ENCODE measurements at regions not wholly inside any gene's neighbourhood (a gene's known extent, or its start where the extent isn't known, plus 50 kb on each side); places are given as distances from the start of the nearest gene placed in this dataset.

- H3K4me3 Mint-ChIP-seq = no peak overlapping the region
- no peaks in the 10 kb centered on the region for H3K27me3 Mint-ChIP-seq
- no peak overlapping the region for H3K27ac Mint-ChIP-seq (ENCODE audit: low read depth)
- peaks cover 18% of the 10 kb centered on the region for H3K9me3 Mint-ChIP-seq
- no peak for DNase-seq (ENCODE audit: low spot score in 2 of 2)
- no peak for ATAC-seq (replicated peaks; ENCODE audit: extremely low read depth, poor library complexity, severe bottlenecking)
- no peaks in the 10 kb centered on the region for H3K36me3 Mint-ChIP-seq (ENCODE audit: insufficient read depth)
- no peaks in the 10 kb centered on the region for H3K4me1 Mint-ChIP-seq
Measured at GRCh38 chr9:106622164-106622487, 240.8 kb upstream of the ZNF462 start.

GRCh38 chr9:106623558-106623957, 239.4 kb upstream of the ZNF462 start:
- no peak for DNase-seq (ENCODE audit: low spot score in 2 of 2)
- no peaks in the 10 kb centered on the region for H3K27me3 Mint-ChIP-seq
- peaks cover 14% of the 10 kb centered on the region for H3K9me3 Mint-ChIP-seq
- H3K27ac Mint-ChIP-seq (ENCODE audit: low read depth) = no peak overlapping the region
- no peaks in the 10 kb centered on the region for H3K36me3 Mint-ChIP-seq (ENCODE audit: insufficient read depth)
- no peak for ATAC-seq (replicated peaks; ENCODE audit: extremely low read depth, poor library complexity, severe bottlenecking)
- no peak overlapping the region for H3K4me3 Mint-ChIP-seq
- no peaks in the 10 kb centered on the region for H3K4me1 Mint-ChIP-seq

DNA sequence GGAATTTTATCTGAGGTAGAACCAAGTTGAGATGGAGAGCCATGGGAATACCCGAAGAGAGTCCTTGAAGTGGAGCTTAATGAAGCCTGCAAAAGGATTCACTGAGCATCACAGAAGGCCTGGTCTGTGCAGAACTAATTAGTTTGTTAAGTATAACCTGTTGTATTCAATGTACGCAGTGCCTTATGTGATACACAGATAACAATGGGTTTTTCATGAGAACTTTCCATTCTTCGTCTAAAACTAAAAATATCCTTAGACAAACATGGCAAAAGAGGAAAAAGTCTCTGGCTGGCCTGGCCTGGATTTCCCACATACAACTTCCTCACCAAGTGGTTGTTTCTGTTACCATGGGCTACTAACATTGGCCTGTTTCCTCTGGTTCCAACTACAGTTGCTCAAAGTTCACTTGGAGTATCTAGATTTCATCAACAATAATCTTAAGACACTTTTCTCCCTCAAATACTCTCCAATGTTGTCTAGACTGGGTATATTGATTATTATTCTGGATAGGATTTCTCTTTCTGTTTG, 237.6 kb upstream of the ZNF462 start:
- H3K4me3 Mint-ChIP-seq = no peak overlapping the region
- H3K4me1 Mint-ChIP-seq = no peaks in the 10 kb centered on the region
- H3K27ac Mint-ChIP-seq (ENCODE audit: low read depth) = no peak overlapping the region
- ATAC-seq (replicated peaks; ENCODE audit: extremely low read depth, poor library complexity, severe bottlenecking) = no peak
- no peaks in the 10 kb centered on the region for H3K36me3 Mint-ChIP-seq (ENCODE audit: insufficient read depth)
- no peak for DNase-seq (ENCODE audit: low spot score in 2 of 2)
- no peaks in the 10 kb centered on the region for H3K27me3 Mint-ChIP-seq
- peaks cover 17% of the 10 kb centered on the region for H3K9me3 Mint-ChIP-seq

DNA sequence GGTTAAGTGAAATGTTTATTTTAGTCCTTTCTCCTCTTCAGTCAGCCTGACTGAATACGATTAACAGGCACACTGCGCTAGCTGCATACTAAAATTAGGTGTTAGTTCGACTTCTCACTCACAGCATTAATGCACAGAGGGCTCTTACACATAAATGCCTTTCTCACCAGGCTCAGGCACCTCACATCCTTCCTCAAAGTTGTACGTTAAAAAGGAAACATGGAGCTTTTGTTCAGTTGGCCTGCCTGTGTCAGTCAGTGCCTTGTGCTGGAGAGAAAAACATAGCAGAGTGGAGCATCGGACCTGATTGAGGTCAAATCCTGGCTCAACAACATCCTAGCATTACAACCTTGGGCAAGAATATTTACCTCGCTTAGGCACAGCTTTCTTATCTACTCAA, 236.0 kb upstream of the ZNF462 start:
- ATAC-seq (replicated peaks; ENCODE audit: extremely low read depth, poor library complexity, severe bottlenecking) (no peak), DNase-seq (ENCODE audit: low spot score in 2 of 2) (no peak)
- no peaks in the 10 kb centered on the region for H3K4me1 Mint-ChIP-seq
- no peak overlapping the region for H3K4me3 Mint-ChIP-seq
- H3K27ac Mint-ChIP-seq (ENCODE audit: low read depth) = no peak overlapping the region
- H3K9me3 Mint-ChIP-seq = peaks cover 26% of the 10 kb centered on the region
- no peaks in the 10 kb centered on the region for H3K36me3 Mint-ChIP-seq (ENCODE audit: insufficient read depth)
- H3K27me3 Mint-ChIP-seq = no peaks in the 10 kb centered on the region

DNA sequence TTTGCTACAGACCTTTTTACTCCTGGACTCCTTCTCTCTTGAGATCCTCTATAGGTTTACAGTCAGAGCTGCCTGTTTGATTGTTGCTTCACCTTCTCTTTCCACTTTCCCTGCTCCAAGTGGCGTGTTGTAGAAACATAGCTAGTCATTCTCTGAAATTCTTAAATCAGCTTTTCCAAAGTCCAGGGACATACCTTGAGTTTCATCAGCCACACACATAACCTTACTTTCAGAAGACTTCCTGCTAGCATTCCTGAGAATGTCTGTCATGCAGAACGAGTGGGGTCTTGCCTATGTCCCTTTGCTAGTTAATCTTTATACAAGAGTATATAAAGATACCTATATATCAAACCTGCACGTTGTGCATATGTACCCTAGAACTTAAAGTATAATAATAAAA, 230.3 kb upstream of the ZNF462 start:
- peaks cover 2% of the 10 kb centered on the region for H3K36me3 Mint-ChIP-seq (ENCODE audit: insufficient read depth)
- H3K4me3 Mint-ChIP-seq = no peak overlapping the region
- peaks cover 18% of the 10 kb centered on the region for H3K9me3 Mint-ChIP-seq
- H3K27me3 Mint-ChIP-seq = no peaks in the 10 kb centered on the region
- no peaks in the 10 kb centered on the region for H3K4me1 Mint-ChIP-seq
- H3K27ac Mint-ChIP-seq (ENCODE audit: low read depth) = no peak overlapping the region
- no peak for ATAC-seq (replicated peaks; ENCODE audit: extremely low read depth, poor library complexity, severe bottlenecking)
- DNase-seq (ENCODE audit: low spot score in 2 of 2) = no peak

GRCh38 chr9:106634183-106634582, 228.8 kb upstream of the ZNF462 start:
- Mint-ChIP-seq H3K27me3 (no peaks in the 10 kb centered on the region), H3K36me3 (ENCODE audit: insufficient read depth) (peaks cover 2% of the 10 kb centered on the region), H3K4me1 (no peaks in the 10 kb centered on the region), H3K4me3 (no peak overlapping the region), H3K27ac (ENCODE audit: low read depth) (no peak overlapping the region), H3K9me3 (peaks cover 17% of the 10 kb centered on the region)
- DNase-seq (ENCODE audit: low spot score in 2 of 2) = no peak
- no peak for ATAC-seq (replicated peaks; ENCODE audit: extremely low read depth, poor library complexity, severe bottlenecking)

DNA sequence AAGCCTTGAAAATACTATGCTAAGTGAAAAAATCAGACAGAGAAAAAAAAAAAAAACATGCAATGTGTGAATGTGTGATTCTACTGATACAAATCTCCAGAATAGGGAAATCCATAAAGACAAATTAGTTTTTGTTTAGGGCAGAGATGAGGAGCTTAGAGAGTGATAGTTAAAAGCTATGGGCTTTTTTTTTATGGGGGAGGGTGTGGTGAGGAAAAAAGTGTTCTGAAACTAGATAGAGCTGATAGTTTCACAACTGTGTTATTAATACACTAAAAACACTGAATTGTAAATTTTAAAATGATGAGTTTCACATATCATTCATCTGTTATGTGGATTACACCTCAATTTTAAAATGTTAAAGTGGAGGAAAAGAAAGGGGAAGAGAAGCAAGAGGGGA, 228.3 kb upstream of the ZNF462 start:
- ATAC-seq (replicated peaks; ENCODE audit: extremely low read depth, poor library complexity, severe bottlenecking) = no peak
- H3K36me3 Mint-ChIP-seq (ENCODE audit: insufficient read depth) = peaks cover 2% of the 10 kb centered on the region
- H3K4me3 Mint-ChIP-seq = no peak overlapping the region
- no peaks in the 10 kb centered on the region for H3K4me1 Mint-ChIP-seq
- DNase-seq (ENCODE audit: low spot score in 2 of 2) = no peak
- no peak overlapping the region for H3K27ac Mint-ChIP-seq (ENCODE audit: low read depth)
- no peaks in the 10 kb centered on the region for H3K27me3 Mint-ChIP-seq
- peaks cover 13% of the 10 kb centered on the region for H3K9me3 Mint-ChIP-seq

GRCh38 chr9:106637486-106637885, 225.5 kb upstream of the ZNF462 start:
- ATAC-seq (replicated peaks; ENCODE audit: extremely low read depth, poor library complexity, severe bottlenecking) (no peak), DNase-seq (ENCODE audit: low spot score in 2 of 2) (no peak)
- no peak overlapping the region for H3K27ac Mint-ChIP-seq (ENCODE audit: low read depth)
- no peaks in the 10 kb centered on the region for H3K4me1 Mint-ChIP-seq
- peaks cover 2% of the 10 kb centered on the region for H3K36me3 Mint-ChIP-seq (ENCODE audit: insufficient read depth)
- no peaks in the 10 kb centered on the region for H3K9me3 Mint-ChIP-seq
- no peak overlapping the region for H3K4me3 Mint-ChIP-seq
- no peaks in the 10 kb centered on the region for H3K27me3 Mint-ChIP-seq

DNA sequence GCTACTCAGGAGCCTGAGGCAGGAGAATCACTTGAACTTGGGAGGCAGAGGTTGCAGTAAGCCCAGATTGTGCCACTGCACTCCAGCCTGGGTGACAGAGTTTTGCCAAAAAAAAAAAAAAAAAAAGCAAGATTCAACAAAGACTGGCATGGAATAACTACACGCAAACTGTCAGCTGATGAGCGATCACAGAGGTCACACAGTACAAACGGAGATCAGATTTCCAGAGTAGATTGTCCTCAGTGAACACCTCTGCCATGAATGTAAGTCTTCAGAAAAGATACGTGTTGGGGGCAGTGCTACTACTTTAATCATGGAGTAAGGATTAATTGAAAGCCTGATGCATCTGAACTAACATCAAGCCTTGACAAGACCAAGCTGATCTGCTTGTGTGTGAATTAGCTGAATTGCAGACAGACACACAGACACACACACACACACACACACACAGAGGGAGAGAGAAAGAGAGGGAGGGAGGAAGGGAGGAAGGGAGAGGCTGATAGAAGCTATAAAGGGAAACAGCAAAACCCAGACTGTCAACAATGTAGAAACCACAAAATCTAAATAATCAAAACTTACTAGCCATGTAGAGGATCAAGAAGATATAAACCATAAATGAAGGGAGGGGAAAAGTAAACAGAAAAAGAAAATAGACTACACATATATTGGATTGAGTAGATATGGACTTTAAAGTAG, 222.9 kb upstream of the ZNF462 start:
- ATAC-seq (replicated peaks; ENCODE audit: extremely low read depth, poor library complexity, severe bottlenecking) = no peak
- Mint-ChIP-seq H3K4me3 (no peak overlapping the region), H3K27ac (ENCODE audit: low read depth) (no peak overlapping the region), H3K27me3 (no peaks in the 10 kb centered on the region), H3K4me1 (no peaks in the 10 kb centered on the region), H3K9me3 (peaks cover 5% of the 10 kb centered on the region), H3K36me3 (ENCODE audit: insufficient read depth) (no peaks in the 10 kb centered on the region)
- DNase-seq (ENCODE audit: low spot score in 2 of 2) = no peak

DNA sequence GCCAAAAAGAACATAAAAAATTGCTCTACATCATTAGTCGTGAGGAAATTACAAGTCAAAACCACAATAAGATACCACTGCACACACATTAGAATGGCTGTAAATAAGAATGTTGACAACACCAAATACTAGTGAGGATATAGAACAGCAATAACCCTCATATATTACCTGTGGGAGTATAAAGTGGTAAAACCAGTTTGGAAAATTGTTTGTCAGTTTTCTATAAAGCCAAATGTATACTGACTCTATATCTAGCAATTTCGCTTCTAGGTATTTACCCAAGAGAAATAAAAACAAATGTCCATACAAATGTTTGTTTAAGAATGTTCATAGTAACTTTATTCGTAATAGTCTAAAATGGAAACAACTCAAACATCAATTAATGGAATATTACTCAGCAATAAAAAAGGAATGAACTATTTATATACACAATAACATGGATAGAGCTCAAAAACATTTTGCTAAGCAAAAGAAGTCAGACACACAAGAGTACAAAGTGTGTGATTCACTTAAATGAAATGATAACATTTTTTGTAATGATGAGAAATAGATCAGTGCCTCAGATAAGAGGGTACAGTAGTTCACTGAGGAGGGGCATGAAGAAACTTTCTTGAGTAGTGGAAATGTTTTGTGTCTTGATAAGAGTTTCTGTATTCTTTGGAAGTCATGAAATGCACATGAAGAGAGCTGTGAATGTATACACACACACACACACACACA, 219.6 kb upstream of the ZNF462 start:
- H3K27ac Mint-ChIP-seq (ENCODE audit: low read depth) = no peak overlapping the region

DNA sequence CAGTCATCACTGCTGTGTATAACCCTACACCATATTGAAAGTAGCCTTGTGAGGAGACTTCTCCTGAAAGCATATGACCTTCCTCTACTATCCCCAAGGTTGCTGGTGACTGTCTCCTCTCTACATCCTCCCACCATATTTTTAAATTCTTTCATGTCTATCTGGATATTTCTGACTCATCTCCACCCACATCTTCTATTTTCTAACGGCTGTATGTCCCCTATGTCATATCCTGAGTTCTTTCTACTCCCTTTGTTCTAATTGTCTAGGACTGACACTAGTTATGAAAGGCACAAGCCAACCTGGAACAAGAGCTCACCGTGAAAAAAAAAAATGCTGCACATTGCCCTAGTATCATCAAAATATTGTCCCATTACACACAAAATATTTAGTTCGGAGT, 218.3 kb upstream of the ZNF462 start:
- Mint-ChIP-seq H3K9me3 (peaks cover 16% of the 10 kb centered on the region), H3K4me1 (no peaks in the 10 kb centered on the region), H3K27ac (ENCODE audit: low read depth) (no peak overlapping the region), H3K36me3 (ENCODE audit: insufficient read depth) (no peaks in the 10 kb centered on the region), H3K4me3 (no peak overlapping the region), H3K27me3 (no peaks in the 10 kb centered on the region)
- ATAC-seq (replicated peaks; ENCODE audit: extremely low read depth, poor library complexity, severe bottlenecking) (no peak), DNase-seq (ENCODE audit: low spot score in 2 of 2) (no peak)

More for the DNA sequence above, 219.6 kb upstream of the ZNF462 start:
- H3K9me3 Mint-ChIP-seq = peaks cover 16% of the 10 kb centered on the region
- DNase-seq (ENCODE audit: low spot score in 2 of 2) (no peak), ATAC-seq (replicated peaks; ENCODE audit: extremely low read depth, poor library complexity, severe bottlenecking) (no peak)
- no peak overlapping the region for H3K4me3 Mint-ChIP-seq
- no peaks in the 10 kb centered on the region for H3K36me3 Mint-ChIP-seq (ENCODE audit: insufficient read depth)
- H3K27me3 Mint-ChIP-seq = no peaks in the 10 kb centered on the region
- no peaks in the 10 kb centered on the region for H3K4me1 Mint-ChIP-seq

GRCh38 chr9:106648799-106649198, 214.2 kb upstream of the ZNF462 start:
- Mint-ChIP-seq H3K27me3 (no peaks in the 10 kb centered on the region), H3K27ac (ENCODE audit: low read depth) (no peak overlapping the region), H3K36me3 (ENCODE audit: insufficient read depth) (no peaks in the 10 kb centered on the region), H3K4me3 (no peak overlapping the region), H3K9me3 (peaks cover 22% of the 10 kb centered on the region), H3K4me1 (no peaks in the 10 kb centered on the region)
- DNase-seq (ENCODE audit: low spot score in 2 of 2) = no peak
- no peak for ATAC-seq (replicated peaks; ENCODE audit: extremely low read depth, poor library complexity, severe bottlenecking)

- Mint-ChIP-seq H3K27me3 (no peaks in the 10 kb centered on the region), H3K36me3 (ENCODE audit: insufficient read depth) (no peaks in the 10 kb centered on the region), H3K4me3 (no peak overlapping the region), H3K27ac (ENCODE audit: low read depth) (no peak overlapping the region), H3K4me1 (no peaks in the 10 kb centered on the region), H3K9me3 (peaks cover 27% of the 10 kb centered on the region)
- no peak for DNase-seq (ENCODE audit: low spot score in 2 of 2)
- no peak for ATAC-seq (replicated peaks; ENCODE audit: extremely low read depth, poor library complexity, severe bottlenecking)
Measured at GRCh38 chr9:106649664-106650063, 213.3 kb upstream of the ZNF462 start.
